ENCODE measurements at regions not wholly inside any gene's neighbourhood (a gene's known extent, or its start where the extent isn't known, plus 50 kb on each side); places are given as distances from the start of the nearest gene placed in this dataset.

DNA sequence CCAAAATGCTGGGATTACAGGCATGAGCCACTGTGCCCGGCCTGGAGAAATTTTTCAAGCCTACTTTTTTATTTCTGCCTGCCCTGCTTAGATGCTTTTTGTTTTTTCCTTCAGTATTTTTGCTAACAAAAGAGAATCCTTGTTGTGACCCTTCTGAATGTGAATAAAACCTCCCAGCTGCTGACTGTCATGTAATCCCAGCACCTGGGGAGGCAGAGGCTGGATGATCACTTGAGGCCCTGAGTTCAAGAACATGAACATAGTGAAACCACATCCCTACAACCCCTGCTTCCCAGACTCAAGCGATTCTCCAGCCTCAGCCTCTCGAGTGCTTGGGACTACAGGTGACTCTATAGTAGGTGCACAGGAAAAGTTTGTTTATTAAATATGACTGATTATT, 84.9 kb downstream of the SOX2 start:
- no peak overlapping the region for H4K91ac ChIP-seq (ENCODE audit: insufficient read depth, low read depth, low read length)
- no peak overlapping the region for H3K23ac ChIP-seq (ENCODE audit: low read depth, low read length)
- H2AK5ac ChIP-seq (ENCODE audit: low read depth, low read length), result no peak overlapping the region
- H2BK20ac ChIP-seq (ENCODE audit: low read depth, low read length), result no peak overlapping the region
- no peak overlapping the region for H3K14ac ChIP-seq (replicated peaks; ENCODE audit: low read depth, low read length)
- no TSS peak for BruUV-seq (replicated peaks)
- H2BK120ac ChIP-seq (ENCODE audit: low read depth, low read length), result no peak overlapping the region
- no peak overlapping the region for H4K5ac ChIP-seq (ENCODE audit: low read depth, low read length)
- no peak overlapping the region for H3K4me3 ChIP-seq (ENCODE audit: insufficient read depth, low read depth, low read length)
- no peak overlapping the region for H4K8ac ChIP-seq (ENCODE audit: low read depth in 2 of 2, low read length in 2 of 2)
- H3K4ac ChIP-seq (ENCODE audit: low read depth, low read length), result no peak overlapping the region
- CTCF ChIA-PET, result no interaction called here
- H2AK9ac ChIP-seq (replicated peaks; ENCODE audit: low read depth, low read length, poor library complexity), result no peak overlapping the region
- POLR2A ChIA-PET (ENCODE audit: unreplicated experiment), result no interaction called here
- no peak overlapping the region for H2BK15ac ChIP-seq (ENCODE audit: low read depth, low read length)
- H3K9me1 ChIP-seq (ENCODE audit: insufficient read depth, low read length), result no peaks in the 10 kb centered on the region
- H3K9me3 ChIP-seq (ENCODE audit: control insufficient read depth, insufficient read depth, low read length), result peaks cover 10% of the 10 kb centered on the region; the same call in 1 of the 2 replicates
- TF ChIP-seq, protein P1, sequence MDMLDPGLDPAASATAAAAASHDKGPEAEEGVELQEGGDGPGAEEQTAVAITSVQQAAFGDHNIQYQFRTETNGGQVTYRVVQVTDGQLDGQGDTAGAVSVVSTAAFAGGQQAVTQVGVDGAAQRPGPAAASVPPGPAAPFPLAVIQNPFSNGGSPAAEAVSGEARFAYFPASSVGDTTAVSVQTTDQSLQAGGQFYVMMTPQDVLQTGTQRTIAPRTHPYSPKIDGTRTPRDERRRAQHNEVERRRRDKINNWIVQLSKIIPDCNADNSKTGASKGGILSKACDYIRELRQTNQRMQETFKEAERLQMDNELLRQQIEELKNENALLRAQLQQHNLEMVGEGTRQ (IDR thresholded peaks at IDR 0.05; ENCODE audit: low read depth, low read length), result no peak
- in situ Hi-C loops (cut with MboI; ENCODE audit: low sequenced_read_pairs), result no loop called here
- no peaks in the 10 kb centered on the region for H3K4me1 ChIP-seq (ENCODE audit: control insufficient read depth, insufficient read depth, low read length)
- H3K18ac ChIP-seq (ENCODE audit: low read depth, low read length), result no peak overlapping the region
- dilution Hi-C loops (cut with HindIII; ENCODE audit: low sequenced_read_pairs, unreplicated experiment), result no loop called here
- no peaks in the 10 kb centered on the region for H4K20me1 ChIP-seq (ENCODE audit: insufficient read depth, low read length)
- no peak for DNase-seq
- intact Hi-C loops (cut with micrococcal nuclease), result no loop called here
- no peaks in the 10 kb centered on the region for H3K79me1 ChIP-seq (ENCODE audit: low read depth in 1 of 2, low read length in 2 of 2)
- no peak overlapping the region for H3K27ac ChIP-seq (ENCODE audit: insufficient read depth, low read length)
- whole genome bisulfite sequencing, 2 experiments (ENCODE audit: extremely low coverage in 2 of 2, insufficient read length in 1 of 2), result no CpG with 5 or more reads among the region's 3 CpGs
- no peak overlapping the region for H3K56ac ChIP-seq (ENCODE audit: extremely low read depth, insufficient read depth, low read length)
- H2AFZ ChIP-seq (replicated peaks; ENCODE audit: low read length, poor library complexity), result no peak overlapping the region
- no peak overlapping the region for H3K9ac ChIP-seq (ENCODE audit: low read depth, low read length)
- no peak overlapping the region for H2BK5ac ChIP-seq (ENCODE audit: low read depth, low read length, poor library complexity, severe bottlenecking)
- H3K4me2 ChIP-seq (ENCODE audit: low read depth, low read length), result no peak overlapping the region
- no peak for ATAC-seq (ENCODE audit: low read depth)
- no peaks in the 10 kb centered on the region for H3K27me3 ChIP-seq (ENCODE audit: control insufficient read depth, insufficient read depth, low read length)
- H3K36me3 ChIP-seq (ENCODE audit: control insufficient read depth, insufficient read depth, low read length), result no peaks in the 10 kb centered on the region
